Mucosa of rectum (tissue), 2 donors: ENCODE measurements at regions not wholly inside any gene's neighbourhood (a gene's known extent, or its start where the extent isn't known, plus 50 kb on each side); places are given as distances from the start of the nearest gene placed in this dataset.

Experiments
- H3K27ac ChIP-seq, 2 donors: one replicate each; pipeline ENCODE4 v1.7.0; 2013; ENCODE audit warnings: inconsistent platforms in 2 of 2, low read depth in 2 of 2, low read length in 2 of 2
- H3K27me3 ChIP-seq, 2 donors: one replicate each; pipeline ENCODE4 v1.7.0; 2013; ENCODE audit warnings: low read length in 2 of 2; ENCODE audit not compliant: control insufficient read depth in 2 of 2, insufficient read depth in 2 of 2
- H3K36me3 ChIP-seq, 2 donors: one replicate each; pipeline ENCODE4 v1.7.0; 2013; ENCODE audit warnings: low read length in 2 of 2; ENCODE audit not compliant: control insufficient read depth in 2 of 2, insufficient read depth in 2 of 2
- H3K4me1 ChIP-seq, 2 donors: one replicate each; pipeline ENCODE4 v1.7.0; 2013; ENCODE audit warnings: low read length in 2 of 2, mild to moderate bottlenecking in 1 of 2; ENCODE audit not compliant: control insufficient read depth in 2 of 2, insufficient read depth in 2 of 2
- H3K4me3 ChIP-seq, 2 donors: one replicate each; pipeline ENCODE4 v1.7.0; 2013; ENCODE audit warnings: low read length in 2 of 2
- H3K9ac ChIP-seq, 2 donors: one replicate each; pipeline ENCODE4 v1.7.0; 2013; ENCODE audit warnings: low read length in 2 of 2, low read depth in 1 of 2, mild to moderate bottlenecking in 1 of 2
- H3K9me3 ChIP-seq, 2 donors: one replicate each; pipeline ENCODE4 v1.7.0; 2013; ENCODE audit warnings: low read length in 2 of 2; ENCODE audit not compliant: control insufficient read depth in 2 of 2
- donor health status: healthy.
- donor health status: Normal muscosa, but diverticular disease.

GRCh38 chr4:146124023-146124680 is 51.4 kb upstream of the LSM6 start:
- Histone ChIP-seq H3K27me3 (no peaks in the 10 kb centered on the region), H3K27ac (no peak overlapping the region), H3K9me3 (no peaks in the 10 kb centered on the region), H3K9ac (no peak overlapping the region), H3K4me3 (no peak overlapping the region), H3K4me1 (no peaks in the 10 kb centered on the region), H3K36me3 (no peaks in the 10 kb centered on the region)

- H3K9me3 ChIP-seq: no peaks in the 10 kb centered on the region
- no peaks in the 10 kb centered on the region for H3K27me3 ChIP-seq
These were observed 52.3 kb upstream of the LSM6 start for GRCh38 chr4:146123231-146123630.

GRCh38 chr4:146122398-146122797 is 53.1 kb upstream of the LSM6 start:
- no peak overlapping the region for H3K27ac ChIP-seq
- no peaks in the 10 kb centered on the region for H3K4me1 ChIP-seq
- no peak overlapping the region for H3K9ac ChIP-seq
- no peaks in the 10 kb centered on the region for H3K36me3 ChIP-seq
- H3K27me3 ChIP-seq: no peaks in the 10 kb centered on the region
- H3K9me3 ChIP-seq: no peaks in the 10 kb centered on the region
- H3K4me3 ChIP-seq: no peak overlapping the region

More at GRCh38 chr4:146123231-146123630, 52.3 kb upstream of the LSM6 start:
- no peaks in the 10 kb centered on the region for H3K36me3 ChIP-seq
- no peak overlapping the region for H3K9ac ChIP-seq
- H3K4me1 ChIP-seq: no peaks in the 10 kb centered on the region
- no peak overlapping the region for H3K4me3 ChIP-seq
- H3K27ac ChIP-seq: no peak overlapping the region

- H3K4me1 ChIP-seq: no peaks in the 10 kb centered on the region
- no peaks in the 10 kb centered on the region for H3K36me3 ChIP-seq
- H3K9me3 ChIP-seq: no peaks in the 10 kb centered on the region
- no peak overlapping the region for H3K4me3 ChIP-seq
- H3K27me3 ChIP-seq: no peaks in the 10 kb centered on the region
- no peak overlapping the region for H3K27ac ChIP-seq
- no peak overlapping the region for H3K9ac ChIP-seq
These were observed 53.8 kb upstream of the LSM6 start for GRCh38 chr4:146121757-146122156.

GRCh38 chr4:146119845-146120404 is 55.6 kb upstream of the LSM6 start:
- no peak overlapping the region for H3K4me3 ChIP-seq
- no peak overlapping the region for H3K9ac ChIP-seq
- no peaks in the 10 kb centered on the region for H3K27me3 ChIP-seq
- no peaks in the 10 kb centered on the region for H3K4me1 ChIP-seq
- H3K27ac ChIP-seq: no peak overlapping the region
- no peaks in the 10 kb centered on the region for H3K36me3 ChIP-seq
- H3K9me3 ChIP-seq: no peaks in the 10 kb centered on the region

- no peaks in the 10 kb centered on the region for H3K27me3 ChIP-seq
- H3K9ac ChIP-seq: no peak overlapping the region
- no peaks in the 10 kb centered on the region for H3K9me3 ChIP-seq
- H3K36me3 ChIP-seq: no peaks in the 10 kb centered on the region
- no peak overlapping the region for H3K27ac ChIP-seq
- H3K4me3 ChIP-seq: no peak overlapping the region
- H3K4me1 ChIP-seq: no peaks in the 10 kb centered on the region
These were observed 61.5 kb upstream of the LSM6 start for GRCh38 chr4:146114066-146114465.

GRCh38 chr4:146113171-146113570 is 62.3 kb upstream of the LSM6 start:
- Histone ChIP-seq H3K9me3 (no peaks in the 10 kb centered on the region), H3K36me3 (no peaks in the 10 kb centered on the region), H3K4me3 (no peak overlapping the region), H3K9ac (no peak overlapping the region), H3K27ac (no peak overlapping the region), H3K4me1 (no peaks in the 10 kb centered on the region), H3K27me3 (no peaks in the 10 kb centered on the region)

GRCh38 chr4:146112389-146112788 is 63.1 kb upstream of the LSM6 start:
- Histone ChIP-seq H3K4me3 (no peak overlapping the region), H3K9ac (no peak overlapping the region), H3K27ac (no peak overlapping the region), H3K27me3 (no peaks in the 10 kb centered on the region), H3K36me3 (no peaks in the 10 kb centered on the region), H3K9me3 (no peaks in the 10 kb centered on the region), H3K4me1 (no peaks in the 10 kb centered on the region)

- no peaks in the 10 kb centered on the region for H3K27me3 ChIP-seq
- H3K36me3 ChIP-seq: no peaks in the 10 kb centered on the region
- H3K4me1 ChIP-seq: no peaks in the 10 kb centered on the region
- H3K27ac ChIP-seq: no peak overlapping the region
- H3K9me3 ChIP-seq: no peaks in the 10 kb centered on the region
- no peak overlapping the region for H3K9ac ChIP-seq
- no peak overlapping the region for H3K4me3 ChIP-seq
These were observed 64.5 kb upstream of the LSM6 start for GRCh38 chr4:146110871-146111485.

- Histone ChIP-seq H3K4me3 (no peak overlapping the region), H3K27ac (no peak overlapping the region), H3K36me3 (no peaks in the 10 kb centered on the region), H3K4me1 (peaks cover 0 to 7% of the 10 kb centered on the region in 2 donors), H3K9me3 (no peaks in the 10 kb centered on the region), H3K9ac (no peak overlapping the region), H3K27me3 (no peaks in the 10 kb centered on the region)
These were observed 66.8 kb upstream of the LSM6 start for GRCh38 chr4:146108756-146109155.
